ENCODE measurements at regions not wholly inside any gene's neighbourhood (a gene's known extent, or its start where the extent isn't known, plus 50 kb on each side); places are given as distances from the start of the nearest gene placed in this dataset.

DNA sequence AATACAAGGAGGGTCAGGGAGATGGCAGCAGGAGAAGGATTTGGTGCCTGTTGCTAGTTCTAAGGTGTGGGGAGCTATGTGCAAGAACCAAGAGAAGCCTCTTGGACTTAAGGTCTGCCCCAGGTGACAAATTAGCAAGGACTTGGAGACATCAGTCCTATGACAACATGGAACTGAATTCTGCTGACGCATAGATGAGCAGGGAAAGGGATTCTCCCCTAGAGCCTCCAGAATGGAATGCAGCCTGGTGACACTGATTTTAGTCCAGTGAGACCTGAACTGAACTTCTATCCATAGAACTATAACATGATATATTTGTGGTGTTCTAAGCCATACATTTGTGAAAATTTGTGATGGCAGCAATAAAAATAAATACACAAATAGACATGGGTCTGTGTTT is 215.6 kb downstream of the ESM1 start:
- no peak for DNase-seq (ENCODE audit: low spot score)

DNA sequence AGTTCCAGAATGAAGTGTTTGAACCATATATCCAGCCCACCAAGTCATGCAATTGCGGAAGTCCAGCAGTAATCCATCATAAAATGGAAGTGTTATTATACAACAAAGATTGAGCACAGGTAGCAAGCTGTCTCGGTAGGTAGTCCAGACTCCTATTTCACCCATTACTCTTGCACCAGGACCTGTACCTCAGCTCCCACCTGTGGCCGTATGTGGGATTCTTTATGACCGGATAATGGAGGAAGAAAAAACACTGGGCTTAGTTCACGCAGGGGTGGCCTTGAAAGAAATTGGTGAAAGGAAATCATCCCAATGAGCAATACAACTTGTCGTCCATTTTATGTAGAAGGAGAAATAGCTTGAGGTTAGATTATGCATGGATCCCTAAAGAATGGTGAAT is 216.3 kb downstream of the ESM1 start:
- no peak for DNase-seq (ENCODE audit: low spot score)

DNA sequence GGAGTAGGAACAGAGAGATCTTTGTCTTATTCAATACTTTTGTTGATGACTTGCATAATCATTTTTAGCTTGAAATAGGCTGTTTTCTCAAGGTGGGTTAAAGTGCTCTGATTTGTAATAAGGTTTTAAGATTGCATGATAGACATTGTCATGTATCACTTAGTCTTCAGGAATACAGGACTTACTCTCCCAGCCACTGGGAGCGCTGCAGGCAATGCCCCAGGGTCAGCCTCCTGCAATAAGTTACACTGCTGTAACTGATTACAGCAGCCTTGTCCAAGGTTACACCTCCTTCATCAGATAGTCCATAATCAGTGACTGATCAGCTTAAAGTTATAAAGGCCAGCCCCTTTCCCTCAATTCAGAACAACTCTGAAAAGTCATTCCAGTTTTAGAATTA is 218.6 kb downstream of the ESM1 start:
- no peak for DNase-seq (ENCODE audit: low spot score)

DNA sequence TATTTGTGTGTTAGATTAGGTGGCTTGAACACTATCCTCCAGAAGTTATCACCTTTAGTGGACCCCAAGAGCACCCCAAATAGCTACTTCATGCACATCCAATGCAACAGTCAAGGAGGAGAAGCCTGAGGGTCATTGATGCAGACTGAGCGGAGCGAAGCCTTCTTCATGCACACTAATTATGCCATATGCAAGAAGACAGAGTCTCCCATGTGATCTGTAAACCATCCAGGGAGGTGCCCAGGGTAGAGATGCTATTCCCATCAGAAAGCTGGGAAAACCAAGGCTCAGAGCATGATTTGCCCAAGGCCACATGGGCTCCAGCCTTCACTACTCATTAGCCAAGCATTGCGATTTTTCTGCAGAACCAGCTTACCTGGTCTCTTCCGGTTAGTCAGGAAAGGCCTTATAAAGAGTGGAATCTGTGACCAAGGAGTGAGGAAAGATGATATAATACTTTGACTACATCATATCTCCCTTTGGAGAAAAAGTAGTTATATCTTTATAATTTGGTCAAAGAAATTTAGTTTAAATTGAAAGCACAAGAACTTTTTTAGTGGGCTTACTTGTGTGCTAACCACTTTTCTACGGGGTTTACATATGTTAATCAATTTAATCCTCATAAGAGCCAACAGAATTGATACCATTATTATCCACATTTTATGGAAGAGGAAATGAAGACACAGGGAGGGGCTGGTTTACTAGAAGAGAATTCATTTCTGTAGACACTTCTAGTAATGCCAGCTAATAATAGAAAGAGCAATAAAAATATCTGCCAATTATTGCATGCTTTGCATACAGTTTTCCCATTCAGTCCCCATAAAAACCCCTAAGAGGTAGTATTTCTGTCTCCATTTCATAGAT is 220.0 kb downstream of the ESM1 start:
- DNase-seq (ENCODE audit: low spot score) = no peak

DNA sequence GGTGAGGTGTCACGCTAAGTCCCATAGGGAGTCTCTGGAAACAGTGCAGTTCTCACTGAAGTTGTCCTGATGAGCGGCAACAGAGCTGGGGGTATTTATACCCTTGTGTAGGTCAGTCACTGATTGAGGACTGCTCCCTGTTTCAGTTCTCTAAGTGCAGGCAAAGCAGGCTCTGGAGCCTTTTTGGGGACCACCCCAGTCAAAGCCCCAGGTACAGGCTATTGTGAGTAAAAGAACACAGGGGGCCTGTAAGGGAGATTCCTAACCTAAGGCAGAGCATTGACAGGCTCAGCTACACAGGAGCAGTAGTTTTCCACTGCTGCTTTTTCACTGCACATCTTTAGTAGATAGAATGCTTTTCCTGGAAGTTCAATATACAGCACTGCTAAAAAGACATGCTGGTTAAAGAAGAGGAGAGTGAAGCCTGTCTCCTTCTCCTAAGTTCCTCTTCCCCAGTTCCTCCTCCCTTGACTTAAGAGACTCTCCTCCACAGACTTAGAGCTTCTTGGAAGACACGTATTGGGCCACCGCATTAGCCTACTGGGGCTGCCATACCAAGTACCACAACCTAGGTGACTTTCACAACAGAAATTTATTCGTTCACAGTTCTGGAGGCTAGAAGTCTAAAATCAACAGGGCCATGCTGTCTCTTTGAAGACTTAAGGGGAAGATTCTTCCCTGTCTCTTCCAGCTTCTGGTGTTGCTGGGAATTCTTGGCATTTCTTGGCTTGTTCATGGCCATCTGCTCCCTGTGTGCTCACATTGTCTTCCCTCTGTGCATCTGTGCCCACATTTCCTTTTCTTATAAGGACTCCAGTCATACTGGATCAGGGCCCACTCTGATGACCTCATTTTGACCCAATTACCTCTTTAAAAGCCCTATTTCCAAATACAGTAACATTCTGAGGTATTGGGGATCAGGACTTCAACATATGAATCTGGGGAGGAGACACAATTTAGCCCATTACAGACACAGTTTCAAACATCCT is 221.0 kb downstream of the ESM1 start:
- no peak for DNase-seq (ENCODE audit: low spot score)

DNA sequence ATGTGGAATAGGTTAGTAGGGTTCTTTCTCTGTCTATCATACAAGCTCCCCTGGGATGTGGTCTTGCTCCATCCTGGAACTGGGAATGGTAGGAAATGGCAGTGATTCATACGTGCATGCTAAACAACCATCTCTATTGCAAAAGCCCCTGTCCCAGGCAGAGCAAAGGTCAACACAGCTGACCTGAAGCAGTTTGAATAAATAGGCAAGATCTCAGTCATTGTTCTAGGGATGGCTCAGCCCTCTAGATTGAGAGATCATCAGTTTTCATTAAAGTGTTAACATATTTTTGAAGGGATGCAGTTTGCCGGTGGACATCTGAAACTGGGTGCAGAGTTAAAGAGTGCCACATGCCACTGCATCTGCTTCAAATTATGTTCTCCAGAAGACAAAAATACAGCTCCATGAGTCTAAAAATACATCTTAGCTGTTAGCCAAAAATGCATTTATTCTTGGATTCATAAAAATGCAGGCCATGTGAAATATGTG is 224.1 kb downstream of the ESM1 start:
- DNase-seq (ENCODE audit: low spot score) = no peak

DNA sequence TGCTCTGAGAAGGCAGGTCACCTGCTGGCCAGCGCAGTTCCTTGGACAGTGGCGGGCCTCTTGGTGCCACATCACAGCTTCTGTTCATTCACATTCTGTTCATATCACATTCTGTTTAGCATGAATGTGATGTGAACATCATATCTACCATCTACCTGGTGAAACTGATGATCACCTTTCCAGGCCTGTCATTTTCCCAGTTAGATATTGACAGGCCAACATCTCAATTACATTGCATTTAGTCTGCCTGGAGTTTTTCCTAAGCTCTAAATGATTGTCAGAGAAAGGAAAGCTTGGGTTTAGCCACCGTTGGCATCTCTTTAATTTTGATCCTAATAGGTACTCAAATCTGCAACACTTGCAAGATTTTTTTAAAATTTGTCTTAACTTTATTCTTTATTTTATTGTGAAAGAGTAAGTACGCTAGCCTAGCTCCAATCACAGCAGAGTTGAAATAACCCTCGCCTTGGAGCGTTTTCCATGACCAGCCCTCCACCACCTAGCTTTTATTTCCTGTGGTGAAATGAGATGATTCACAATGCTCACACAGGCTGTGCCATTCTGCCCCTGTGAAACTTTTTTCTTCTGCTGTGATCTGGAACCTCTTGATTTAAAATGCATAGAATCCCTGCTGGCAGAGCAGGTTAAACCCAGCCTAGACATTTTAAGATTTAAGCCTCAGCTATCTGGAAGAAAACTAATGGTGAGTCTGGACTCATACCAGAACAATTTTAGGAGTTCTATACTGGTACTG is 225.0 kb downstream of the ESM1 start:
- DNase-seq (ENCODE audit: low spot score) = no peak

DNA sequence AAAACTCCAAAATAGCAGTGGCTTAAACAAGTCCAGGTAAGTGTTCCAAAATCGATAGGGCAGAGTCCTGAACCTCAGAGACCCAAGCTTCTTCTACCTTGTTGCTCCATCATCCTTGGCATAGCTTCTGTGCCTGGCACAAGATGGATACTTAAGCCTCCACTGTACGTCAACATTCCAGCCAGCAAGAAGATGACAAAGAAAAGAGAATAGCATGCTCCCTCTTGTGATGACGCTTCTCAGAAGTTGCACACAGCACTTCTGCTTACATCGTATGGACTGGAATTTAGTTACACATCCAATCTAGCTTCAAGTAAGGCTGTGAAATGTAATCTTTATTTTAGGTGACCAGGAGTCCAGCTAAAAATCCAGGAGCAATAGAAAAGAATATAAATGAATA is 227.4 kb downstream of the ESM1 start:
- no peak for DNase-seq (ENCODE audit: low spot score)

DNA sequence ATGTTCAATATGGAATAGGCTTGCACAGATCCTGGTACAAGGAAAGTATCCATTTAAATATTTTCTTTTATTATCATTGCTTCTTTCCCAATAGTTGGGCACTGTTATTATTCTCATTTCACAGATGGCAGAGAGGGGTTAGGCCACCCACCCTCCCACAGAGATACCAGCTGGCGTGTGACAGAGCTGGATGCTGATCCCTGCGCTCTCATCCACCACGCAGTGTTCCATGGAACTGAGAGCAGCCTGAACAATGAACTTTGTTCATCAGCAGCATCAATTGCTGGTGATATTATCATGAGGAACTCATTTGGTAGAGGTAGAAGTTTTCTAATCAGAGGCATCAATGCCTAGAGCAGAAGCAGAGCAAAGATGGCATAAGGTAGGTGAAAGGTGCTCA is 227.9 kb downstream of the ESM1 start:
- DNase-seq (ENCODE audit: low spot score) = no peak

DNA sequence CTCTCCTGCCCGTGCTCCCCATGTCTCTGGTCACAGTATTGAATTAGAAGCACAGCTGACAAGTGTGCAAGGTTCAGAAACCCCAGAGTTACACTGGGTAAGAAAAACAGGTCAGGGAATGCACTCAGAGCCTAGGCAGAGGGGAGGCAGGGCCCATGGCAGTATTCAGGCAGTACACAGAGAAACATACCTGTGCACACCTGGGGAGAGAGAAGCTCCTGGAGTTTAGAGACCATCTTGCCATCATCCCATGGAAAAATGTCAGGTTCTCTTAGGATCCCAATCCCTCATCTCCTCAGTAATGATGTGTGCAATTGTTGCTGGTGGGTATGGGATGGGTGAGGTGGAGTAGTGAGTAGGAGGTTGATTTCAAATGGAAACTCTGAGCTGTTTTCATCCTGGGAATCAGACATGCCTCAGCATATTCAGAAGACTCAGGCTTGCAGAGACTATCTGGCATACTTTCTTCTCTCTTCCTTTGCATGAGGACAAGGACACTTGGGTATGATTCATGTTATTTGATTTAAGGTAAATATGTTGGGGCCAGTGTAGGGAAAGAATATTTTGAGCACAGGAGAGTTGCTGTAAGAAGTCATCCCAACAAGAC is 228.5 kb downstream of the ESM1 start:
- no peak for DNase-seq (ENCODE audit: low spot score)

DNA sequence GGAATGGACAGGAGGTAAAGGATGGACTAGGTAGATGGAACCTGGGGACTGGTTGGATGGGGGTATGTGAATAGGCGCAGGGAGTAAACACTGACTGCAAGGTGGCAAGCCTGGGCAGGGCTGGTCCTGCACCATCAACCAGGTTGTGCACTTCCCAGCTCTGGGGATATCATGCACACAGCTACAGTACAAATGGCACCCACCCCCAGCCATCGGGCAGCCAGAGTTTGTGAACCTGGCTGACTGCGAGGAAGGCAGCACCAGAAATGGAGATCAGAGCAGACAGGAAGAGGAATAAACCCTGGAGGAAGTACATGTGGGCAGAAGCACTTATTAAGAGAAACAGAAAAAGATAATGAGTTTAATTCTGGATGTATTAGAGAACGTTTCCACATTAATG is 229.1 kb downstream of the ESM1 start:
- DNase-seq (ENCODE audit: low spot score) = no peak

DNA sequence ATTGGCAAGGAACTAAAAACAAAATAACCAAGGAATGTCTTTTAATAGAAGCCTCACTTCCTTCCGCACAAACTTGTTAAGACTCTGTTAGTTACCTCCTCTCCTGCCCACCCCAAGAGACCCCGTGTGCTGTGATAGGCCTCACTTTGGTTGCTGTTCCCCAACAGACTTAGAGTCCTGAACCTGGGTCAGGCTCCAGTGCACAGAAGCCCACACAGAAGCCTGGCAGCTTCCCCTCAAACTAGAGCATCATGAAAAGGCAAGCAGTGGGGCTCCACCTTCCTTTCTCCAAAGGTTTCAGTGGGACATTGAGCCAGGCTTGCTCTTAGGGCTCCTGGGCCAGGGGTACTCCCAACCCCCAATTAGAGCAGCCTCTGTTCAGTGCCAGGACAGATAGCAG is 230.5 kb downstream of the ESM1 start:
- DNase-seq (ENCODE audit: low spot score) = no peak

DNA sequence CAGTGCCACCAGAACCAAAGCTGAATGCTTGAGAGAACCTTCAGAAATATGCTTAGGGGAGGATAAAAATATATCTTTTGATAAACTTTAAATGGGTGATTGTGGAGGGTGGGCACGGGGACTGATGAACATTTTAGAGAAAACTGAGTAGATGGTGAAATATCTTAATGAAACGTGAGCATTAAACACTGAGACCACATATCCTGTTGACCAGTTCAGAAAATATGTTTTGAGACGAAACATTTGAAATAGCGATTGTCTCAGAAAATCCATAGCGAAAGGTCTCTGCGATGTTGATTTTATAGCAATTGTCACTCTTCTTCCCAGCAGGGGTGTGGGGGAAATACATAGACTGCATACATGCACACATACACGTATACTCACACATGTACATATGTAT is 231.0 kb downstream of the ESM1 start:
- no peak for DNase-seq (ENCODE audit: low spot score)

DNA sequence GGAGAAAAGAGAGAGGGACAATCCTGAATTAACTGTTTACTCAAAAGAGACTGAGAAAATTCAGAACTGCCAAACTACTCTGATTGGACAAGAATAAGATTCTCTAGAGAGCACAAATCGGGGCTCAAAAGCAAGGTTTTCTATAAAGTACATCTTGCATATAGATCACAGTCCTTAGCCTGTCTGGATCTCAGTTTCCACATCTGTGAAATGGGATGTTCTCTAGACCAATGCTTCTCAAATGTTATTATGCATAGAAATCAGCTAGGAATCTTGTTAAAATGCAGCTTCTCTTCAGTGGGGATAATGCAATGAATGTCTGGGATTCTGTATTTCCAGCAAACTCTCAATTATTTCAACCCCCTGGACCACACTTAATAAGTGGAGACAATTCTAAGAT is 231.6 kb downstream of the ESM1 start:
- DNase-seq (ENCODE audit: low spot score) = no peak

DNA sequence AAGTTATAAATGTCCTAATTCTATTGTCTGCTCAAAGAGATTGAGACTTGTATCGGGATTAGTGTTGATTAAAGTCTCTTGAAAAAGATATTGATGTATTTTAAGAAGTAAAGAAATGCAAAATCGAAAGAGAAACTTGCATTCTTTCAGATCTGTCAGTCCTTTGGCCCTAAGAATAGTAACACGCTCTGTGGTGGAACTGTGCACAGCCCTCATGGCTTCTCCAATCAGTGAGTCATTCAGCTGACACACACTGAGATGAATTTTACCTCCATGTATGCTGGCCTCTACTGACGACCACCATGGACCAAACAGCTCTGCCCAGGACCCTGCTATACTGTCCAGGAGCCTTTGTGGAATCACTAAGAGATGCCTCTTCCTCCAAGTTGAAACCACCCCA is 232.4 kb downstream of the ESM1 start:
- no peak for DNase-seq (ENCODE audit: low spot score)

DNA sequence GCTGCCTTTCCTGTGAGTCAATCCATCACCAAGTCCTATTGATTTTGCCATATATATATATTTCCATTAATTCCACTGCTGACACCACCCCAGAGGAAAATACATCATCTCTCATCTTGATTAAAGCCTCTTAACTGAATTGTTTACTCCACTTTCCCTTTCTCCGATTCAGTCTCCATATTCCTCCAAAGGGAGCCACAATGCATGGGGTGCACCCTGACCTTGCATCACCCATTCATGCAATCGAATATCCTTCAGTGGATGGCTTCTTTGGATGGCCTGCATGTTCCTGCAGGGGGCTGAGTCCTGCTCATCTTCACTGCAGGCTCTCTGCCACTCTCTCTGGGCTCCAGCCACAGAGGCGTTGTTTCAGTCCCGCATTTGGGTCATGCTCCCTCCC is 231.0 kb downstream of the SNX18 start:
- no peak for DNase-seq (ENCODE audit: low spot score)

DNA sequence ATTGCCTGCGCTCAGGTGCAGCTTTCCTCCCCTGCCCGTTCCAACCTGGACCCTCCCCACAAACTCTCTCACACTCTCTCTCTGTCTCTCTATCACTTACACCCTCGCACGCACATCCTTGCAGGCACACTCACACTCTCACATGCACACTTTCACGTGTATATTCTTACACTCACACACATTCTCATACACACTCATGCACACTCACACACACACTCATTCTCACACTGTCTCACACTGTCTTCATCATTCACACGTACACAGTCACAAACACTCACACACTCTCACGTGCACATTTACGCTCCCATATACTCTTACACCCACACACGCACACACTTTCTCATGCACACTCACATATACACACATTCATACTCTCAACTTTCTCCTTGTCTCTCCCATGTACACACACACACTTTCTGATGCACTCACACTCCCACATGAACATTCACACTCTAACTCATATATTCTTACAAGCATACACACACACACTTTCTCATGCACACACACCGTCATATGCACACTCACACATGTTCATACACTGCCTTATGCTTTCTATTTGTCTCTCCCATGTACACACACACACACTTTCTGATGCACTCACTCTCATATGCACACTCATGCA is 229.3 kb downstream of the SNX18 start:
- no peak for DNase-seq (ENCODE audit: low spot score)

DNA sequence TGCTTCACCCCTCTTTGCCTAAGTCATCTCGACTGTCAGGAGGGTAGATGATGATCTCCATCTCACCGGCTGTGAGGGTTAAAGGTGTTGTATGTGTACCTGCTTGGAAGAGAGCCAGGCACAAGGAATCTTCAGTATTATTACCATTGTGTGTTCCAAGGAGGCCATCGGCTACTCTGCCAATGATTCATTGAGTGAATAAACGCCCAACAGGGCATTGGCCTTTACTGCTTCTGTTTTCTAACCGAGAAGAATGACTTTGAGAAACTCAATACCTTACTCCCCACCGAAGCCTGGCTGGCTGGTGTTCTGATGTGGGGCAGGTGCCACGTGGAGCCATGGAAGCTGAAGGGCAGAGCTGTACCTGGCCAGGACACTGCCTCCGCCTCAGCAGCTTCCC is 228.8 kb downstream of the SNX18 start:
- DNase-seq (ENCODE audit: low spot score) = no peak

DNA sequence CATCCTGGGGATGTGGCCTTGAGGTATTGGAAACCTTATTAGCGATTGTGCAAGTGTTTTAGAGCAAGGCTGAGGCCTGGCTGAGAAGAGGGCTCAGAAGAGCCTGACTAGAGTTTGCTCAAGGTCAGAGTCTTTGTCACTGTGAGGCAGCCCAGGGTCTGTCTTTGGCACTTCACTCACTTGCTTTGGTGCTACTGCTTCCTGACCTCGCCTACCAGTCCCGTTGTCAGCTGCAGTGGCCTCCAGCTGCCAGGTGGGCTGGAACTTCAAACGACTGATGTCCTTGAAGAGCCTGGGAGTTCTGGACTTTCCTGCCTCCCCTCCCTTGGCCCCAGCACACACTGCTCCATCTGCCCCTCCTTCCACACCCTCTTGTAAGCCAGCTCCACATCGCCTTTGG is 228.0 kb downstream of the SNX18 start:
- no peak for DNase-seq (ENCODE audit: low spot score)

DNA sequence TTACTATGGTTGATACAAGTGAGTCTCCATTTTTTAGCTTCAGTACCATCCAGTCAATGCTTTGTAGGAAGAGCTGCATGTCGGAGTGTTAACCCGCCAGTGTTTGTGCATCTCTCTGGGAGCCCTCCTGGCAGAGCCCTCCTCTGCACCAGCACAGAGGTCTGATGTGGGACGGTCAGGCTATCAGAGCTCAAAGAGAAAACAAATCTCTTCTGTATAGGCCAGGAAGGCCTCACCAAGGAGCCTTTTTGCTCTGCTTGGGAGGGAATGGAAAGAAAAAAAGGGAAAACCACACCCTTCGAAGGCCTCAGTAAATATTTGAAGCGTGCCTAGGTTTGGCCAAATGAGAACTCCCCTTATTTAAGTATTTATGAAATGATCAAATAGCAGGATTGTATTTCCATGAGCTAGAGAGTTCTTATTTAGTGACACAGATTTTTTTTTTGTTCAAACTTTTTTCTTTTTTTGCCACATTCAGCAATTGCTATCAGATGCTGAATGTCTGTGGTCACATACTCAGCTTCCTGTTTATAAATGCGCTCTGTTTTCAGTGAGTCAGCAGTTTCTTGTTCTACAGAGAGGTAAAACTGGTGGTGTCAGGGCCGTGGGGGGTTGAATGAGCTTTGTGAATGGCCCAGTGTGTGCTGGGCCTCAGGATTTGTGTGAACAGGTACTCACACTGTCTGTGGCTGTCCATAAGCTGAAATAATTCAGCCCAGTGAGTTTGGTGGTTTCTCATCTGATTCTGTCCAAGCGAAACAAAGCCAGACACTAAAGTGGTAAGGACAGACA is 226.6 kb downstream of the SNX18 start:
- peak; percentile 56 for DNase-seq (ENCODE audit: low spot score)

DNA sequence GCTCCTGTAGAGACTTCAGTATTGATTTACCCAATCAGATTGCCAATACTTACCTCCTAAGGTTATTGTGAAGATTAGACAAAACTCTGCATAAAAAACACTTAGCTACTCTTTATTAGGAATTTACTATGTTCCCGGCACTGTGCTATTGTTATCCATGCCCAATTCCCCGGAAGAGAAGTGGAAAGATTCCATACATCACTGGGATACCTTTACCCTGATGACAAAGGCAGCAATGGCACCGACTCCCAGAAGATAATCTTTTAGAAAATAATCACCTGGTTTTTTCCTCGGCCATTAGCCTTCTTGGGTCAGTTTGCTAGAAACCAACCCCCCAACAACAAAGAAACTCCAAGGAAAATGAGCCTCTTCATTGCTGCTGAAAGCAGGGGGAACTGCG is 226.0 kb downstream of the SNX18 start:
- no peak for DNase-seq (ENCODE audit: low spot score)
